Heart left ventricle (tissue), 13 donors: ENCODE measurements at regions not wholly inside any gene's neighbourhood (a gene's known extent, or its start where the extent isn't known, plus 50 kb on each side); places are given as distances from the start of the nearest gene placed in this dataset.

ENCODE experiments used
- CTCF ChIP-seq, 12 donors: fragments of 200-600 bp; sonication (generic) in 4 of 12; IDR thresholded peaks; one replicate each; pipeline versions ENCODE4 v1.5.0 to v1.8.0; 2018 to 2022; ENCODE audit warnings: antibody characterized with exemption in 12 of 12, mild to moderate bottlenecking in 5 of 12
- POLR2A ChIP-seq, 2 donors: fragments of 450-650 bp; IDR thresholded peaks; one replicate each; pipeline ENCODE4 v1.6.1; 2017; ENCODE audit warnings: antibody characterized with exemption in 2 of 2, mild to moderate bottlenecking in 2 of 2, moderate library complexity in 2 of 2
- donor health status: ischemic (EF 13 %, LVEDD 7.1; RV severe dilation, severe dysfunction).
- donor health status: DM: no; HTN: yes; CAD: no.
- donor health status: DM: no; HTN: no; CAD: no.
- donor health status: ischemic (EF 25% LVEDD 6.9; RV normal size, moderate dysfunction).
- donor health status: ischemic (EF 25% LVEDD 5.7; RV mildly dilated, moderate dysfunction).
- donor health status: ischemic (EF 35%, LVEDD 5.7; RV mildly dilated, moderate dysfunction).
- donor health status: nonischemic (EF 11% LVEDD 7.7; RV severe dilation, severe dysfunction).
- donor health status: DM: yes; HTN: yes; CAD: no.
- donor health status: PGD.
- donor health status: ischemic (EF 29% LVEDD 5.4; RV normal size, mild dysfunction).
- donor health status: nonischemic (EF 23%, LVEDD 6.1; RV moderate dilation, normal function).

GRCh38 chr4:188220006-188220405, 80.8 kb downstream of the TRIML1 start:
- TF ChIP-seq CTCF (IDR thresholded peaks at IDR 0.05): no peak
- no peak for TF ChIP-seq POLR2A (IDR thresholded peaks at IDR 0.05)
